Keratinocyte (primary cell): ENCODE measurements at regions not wholly inside any gene's neighbourhood (a gene's known extent, or its start where the extent isn't known, plus 50 kb on each side); places are given as distances from the start of the nearest gene placed in this dataset.

Source experiments
- CTCF ChIP-seq, 3 experiments: IDR thresholded peaks in 1 of 3; conservative IDR thresholded peaks in 1 of 3; optimal IDR thresholded peaks in 1 of 3; 2 replicates in 2 of 3; 3 replicates in 1 of 3; pipeline versions ENCODE3 to v1.5.1; 2011; ENCODE audit warnings: low read length in 3 of 3, mild to moderate bottlenecking in 3 of 3, moderate library complexity in 2 of 3, control low read depth in 1 of 3, inconsistent platforms in 1 of 3; ENCODE audit not compliant: insufficient read depth in 2 of 3; ENCODE audit errors: extremely low read depth in 1 of 3
- EZH2 ChIP-seq: IDR thresholded peaks from one replicate; pipeline ENCODE4 v1.6.1; 2012; ENCODE audit warnings: inconsistent platforms, mild to moderate bottlenecking, low read length, moderate library complexity

- TF ChIP-seq CTCF (optimal IDR thresholded peaks at IDR 0.05 in 1 of 3, IDR thresholded peaks at IDR 0.05 in 1 of 3, conservative IDR thresholded peaks at IDR 0.05 in 1 of 3; ENCODE audit: extremely low read depth in 1 of 3, insufficient read depth in 2 of 3, low read length in 3 of 3) (no peak), EZH2 (no peak)
These were observed 54.6 kb upstream of the HCCS start for GRCh38 chrX:11056322-11057176.
